Vagina (tissue), 2 donors: ENCODE measurements at regions not wholly inside any gene's neighbourhood (a gene's known extent, or its start where the extent isn't known, plus 50 kb on each side); places are given as distances from the start of the nearest gene placed in this dataset.

Source experiments
- DNase-seq, 2 donors: peaks; one replicate each; pipeline ENCODE4 v3.0.0-alpha.2; 2017; ENCODE audit errors: extremely low spot score in 2 of 2
- H3K27ac ChIP-seq: fragments of 200-600 bp; sonication (generic); one replicate; pipeline ENCODE4 v1.5.1; 2019
- H3K27me3 ChIP-seq: fragments of 200-600 bp; sonication (generic); one replicate; pipeline ENCODE4 v1.5.1; 2019
- H3K36me3 ChIP-seq, 2 donors: fragments of 200-600 bp; sonication (generic); one replicate each; pipeline ENCODE4 v1.5.1; 2017 to 2019
- H3K4me1 ChIP-seq: fragments of 200-600 bp; sonication (generic); one replicate; pipeline ENCODE4 v1.5.1; 2019
- H3K4me3 ChIP-seq, 2 donors: fragments of 200-600 bp; sonication (generic); 1 replicate in 1 of 2; 2 replicates in 1 of 2; pipeline ENCODE4 v1.5.1; 2016 to 2019
- H3K9me3 ChIP-seq: fragments of 200-600 bp; sonication (generic); one replicate; pipeline ENCODE4 v1.5.1; 2019
- POLR2A ChIP-seq, 2 donors: fragments of 450-650 bp; IDR thresholded peaks; one replicate each; pipeline ENCODE4 v1.6.1; 2017; ENCODE audit warnings: antibody characterized with exemption in 2 of 2, mild to moderate bottlenecking in 2 of 2, moderate library complexity in 2 of 2
- POLR2AphosphoS5 ChIP-seq, 2 donors: sonication (generic); formaldehyde crosslinking; IDR thresholded peaks; one replicate each; pipeline ENCODE4 v1.9.0; 2017; ENCODE audit warnings: antibody characterized with exemption in 2 of 2, mild to moderate bottlenecking in 2 of 2, low read depth in 1 of 2; ENCODE audit not compliant: insufficient read depth in 1 of 2
- intact Hi-C: fragments of 100-400 bp; cut with DNase I; formaldehyde crosslinking; loops from one replicate; pipeline ENCODE4 v1.15.1; 2023
- TF ChIP-seq, protein P1 (sequence below), 3 experiments: fragments of 450-650 bp in 2 of 3; fragments of 200-600 bp in 1 of 3; sonication (generic) in 1 of 3; IDR thresholded peaks; one replicate each; pipeline ENCODE4 v1.5.1; 2017 to 2019; ENCODE audit warnings: antibody characterized with exemption in 3 of 3, mild to moderate bottlenecking in 2 of 3, moderate library complexity in 2 of 3

GRCh38 chr22:48876951-48877350 is 950.7 kb downstream of the BRD1 start:
- intact Hi-C loops, result no loop called here
- Histone ChIP-seq H3K9me3 (no peaks in the 10 kb centered on the region), H3K4me1 (no peaks in the 10 kb centered on the region), H3K27me3 (no peaks in the 10 kb centered on the region), H3K27ac (no peak overlapping the region), H3K4me3 (no peak overlapping the region), H3K36me3 (no peaks in the 10 kb centered on the region)
- TF ChIP-seq POLR2A (IDR thresholded peaks at IDR 0.05), result no peak
- TF ChIP-seq, protein P1, sequence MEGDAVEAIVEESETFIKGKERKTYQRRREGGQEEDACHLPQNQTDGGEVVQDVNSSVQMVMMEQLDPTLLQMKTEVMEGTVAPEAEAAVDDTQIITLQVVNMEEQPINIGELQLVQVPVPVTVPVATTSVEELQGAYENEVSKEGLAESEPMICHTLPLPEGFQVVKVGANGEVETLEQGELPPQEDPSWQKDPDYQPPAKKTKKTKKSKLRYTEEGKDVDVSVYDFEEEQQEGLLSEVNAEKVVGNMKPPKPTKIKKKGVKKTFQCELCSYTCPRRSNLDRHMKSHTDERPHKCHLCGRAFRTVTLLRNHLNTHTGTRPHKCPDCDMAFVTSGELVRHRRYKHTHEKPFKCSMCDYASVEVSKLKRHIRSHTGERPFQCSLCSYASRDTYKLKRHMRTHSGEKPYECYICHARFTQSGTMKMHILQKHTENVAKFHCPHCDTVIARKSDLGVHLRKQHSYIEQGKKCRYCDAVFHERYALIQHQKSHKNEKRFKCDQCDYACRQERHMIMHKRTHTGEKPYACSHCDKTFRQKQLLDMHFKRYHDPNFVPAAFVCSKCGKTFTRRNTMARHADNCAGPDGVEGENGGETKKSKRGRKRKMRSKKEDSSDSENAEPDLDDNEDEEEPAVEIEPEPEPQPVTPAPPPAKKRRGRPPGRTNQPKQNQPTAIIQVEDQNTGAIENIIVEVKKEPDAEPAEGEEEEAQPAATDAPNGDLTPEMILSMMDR (IDR thresholded peaks at IDR 0.05), result no peak
- DNase-seq, result no peak

- H3K4me1 ChIP-seq, result no peaks in the 10 kb centered on the region
- H3K27me3 ChIP-seq, result no peaks in the 10 kb centered on the region
- no peak for DNase-seq
- H3K36me3 ChIP-seq, result no peaks in the 10 kb centered on the region
- TF ChIP-seq POLR2A (IDR thresholded peaks at IDR 0.05) (no peak), POLR2AphosphoS5 (IDR thresholded peaks at IDR 0.05; ENCODE audit: insufficient read depth in 1 of 2, low read depth in 1 of 2) (no peak)
- TF ChIP-seq, protein P1 (IDR thresholded peaks at IDR 0.05), result no peak
- H3K4me3 ChIP-seq, result no peak overlapping the region
- H3K27ac ChIP-seq, result no peak overlapping the region
- H3K9me3 ChIP-seq, result no peaks in the 10 kb centered on the region
- intact Hi-C loops, result no loop called here
Observed at GRCh38 chr22:48874956-48875355, 952.7 kb downstream of the BRD1 start.

DNA sequence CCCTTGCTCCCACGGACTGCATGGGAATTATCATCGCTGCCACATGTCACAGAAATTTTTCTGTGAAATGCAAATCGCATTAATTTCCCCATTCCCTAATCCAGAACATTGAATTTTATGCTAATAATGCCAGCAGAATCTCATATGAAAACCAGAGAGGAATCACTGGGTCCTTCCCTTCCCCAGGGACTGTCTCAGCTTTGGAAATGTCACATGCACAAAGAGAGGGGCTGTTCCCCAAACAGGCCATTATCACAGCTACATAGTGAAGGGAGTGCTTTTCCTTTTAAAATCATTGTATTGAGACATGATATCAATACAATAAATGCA is 954.5 kb downstream of the BRD1 start:
- TF ChIP-seq, protein P1 (IDR thresholded peaks at IDR 0.05), result no peak
- TF ChIP-seq POLR2A (IDR thresholded peaks at IDR 0.05), result no peak
- TF ChIP-seq POLR2AphosphoS5 (IDR thresholded peaks at IDR 0.05; ENCODE audit: insufficient read depth in 1 of 2, low read depth in 1 of 2), result no peak
- no peak overlapping the region for H3K27ac ChIP-seq
- DNase-seq, result no peak
- H3K27me3 ChIP-seq, result no peaks in the 10 kb centered on the region
- H3K9me3 ChIP-seq, result no peaks in the 10 kb centered on the region
- intact Hi-C loops, result no loop called here
- no peaks in the 10 kb centered on the region for H3K36me3 ChIP-seq
- H3K4me3 ChIP-seq, result no peak overlapping the region
- no peaks in the 10 kb centered on the region for H3K4me1 ChIP-seq

DNA sequence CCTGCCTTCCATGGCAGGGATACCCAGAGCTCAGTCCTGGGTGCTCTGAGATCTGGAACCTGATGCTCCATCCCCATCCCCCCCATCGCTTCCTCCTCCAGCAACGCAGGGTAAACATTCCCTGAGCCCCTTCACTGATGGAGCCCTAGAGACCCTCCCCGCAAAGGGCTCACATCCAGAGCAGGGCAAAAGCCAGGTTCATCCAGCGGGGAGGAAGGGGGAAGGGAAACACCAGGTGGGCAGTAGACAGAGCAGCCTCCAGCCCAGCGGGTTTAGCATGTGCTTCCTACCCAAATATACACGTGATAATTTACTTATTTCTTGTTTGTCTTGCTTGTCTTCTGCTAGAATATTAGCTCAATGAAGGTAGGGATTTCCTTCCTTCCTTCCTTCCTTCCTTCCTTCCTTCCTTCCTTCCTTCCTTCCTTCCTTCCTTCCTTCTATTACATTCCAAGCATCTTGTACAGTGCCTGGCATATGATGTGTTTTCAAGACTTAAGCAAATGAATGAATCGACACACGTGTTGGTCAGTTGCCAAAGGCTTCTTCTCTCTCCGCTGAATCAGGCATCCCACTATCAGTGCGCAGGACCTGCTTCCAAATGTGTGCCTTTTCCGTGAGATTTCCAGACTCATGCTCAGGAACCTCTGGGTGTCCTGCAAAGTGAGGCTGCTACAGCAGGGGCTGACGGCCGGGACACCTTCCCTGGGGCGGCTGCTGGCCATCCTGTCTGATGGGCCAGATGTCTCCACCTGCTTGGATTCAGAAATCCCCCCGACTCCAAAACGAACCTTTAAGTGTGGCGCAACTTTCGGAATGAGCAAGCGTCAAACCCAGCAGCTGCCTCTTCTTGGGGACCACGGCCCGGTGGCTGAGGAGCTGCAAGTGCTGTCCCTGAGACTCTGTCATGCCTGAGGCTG is 955.1 kb downstream of the BRD1 start:
- H3K4me3 ChIP-seq, result no peak overlapping the region
- intact Hi-C loops, result no loop called here
- H3K9me3 ChIP-seq, result no peaks in the 10 kb centered on the region
- H3K4me1 ChIP-seq, result no peaks in the 10 kb centered on the region
- TF ChIP-seq POLR2A (IDR thresholded peaks at IDR 0.05), result no peak
- TF ChIP-seq POLR2AphosphoS5 (IDR thresholded peaks at IDR 0.05; ENCODE audit: insufficient read depth in 1 of 2, low read depth in 1 of 2), result no peak
- TF ChIP-seq, protein P1 (IDR thresholded peaks at IDR 0.05), result no peak
- H3K27ac ChIP-seq, result no peak overlapping the region
- no peaks in the 10 kb centered on the region for H3K36me3 ChIP-seq
- DNase-seq, result no peak
- no peaks in the 10 kb centered on the region for H3K27me3 ChIP-seq

GRCh38 chr22:48871176-48871840 is 956.4 kb downstream of the BRD1 start:
- intact Hi-C loops, result no loop called here
- no peak for DNase-seq
- Histone ChIP-seq H3K27me3 (no peaks in the 10 kb centered on the region), H3K4me3 (no peak overlapping the region), H3K36me3 (no peaks in the 10 kb centered on the region), H3K4me1 (no peaks in the 10 kb centered on the region), H3K9me3 (no peaks in the 10 kb centered on the region), H3K27ac (no peak overlapping the region)
- TF ChIP-seq POLR2A (IDR thresholded peaks at IDR 0.05) (no peak), POLR2AphosphoS5 (IDR thresholded peaks at IDR 0.05; ENCODE audit: insufficient read depth in 1 of 2, low read depth in 1 of 2) (no peak)
- TF ChIP-seq, protein P1 (IDR thresholded peaks at IDR 0.05), result no peak
